Stimulated activated effector memory CD8-positive, alpha-beta T cell treated with anti-CD3 and anti-CD28 coated beads, Interleukin-12 subunit alpha, Interleukin-12 subunit beta, amount 100 ng/mL, for 72 hours (primary cell): ENCODE measurements at regions not wholly inside any gene's neighbourhood (a gene's known extent, or its start where the extent isn't known, plus 50 kb on each side); places are given as distances from the start of the nearest gene placed in this dataset.

Source experiments
- ATAC-seq: fragments of 150-1000 bp; cut with Tn5 transposase; 2 replicates; pipeline ENCODE4 v1.10.0; 2021
- DNase-seq, 2 donors: peaks; one replicate each; pipeline ENCODE4 v3.0.0; 2021 to 2022; ENCODE audit warnings: low spot score in 2 of 2
- H3K27ac Mint-ChIP-seq: one replicate; pipeline ENCODE4 v1.8.0; 2022; ENCODE audit warnings: mild to moderate bottlenecking, mixed read lengths
- H3K36me3 Mint-ChIP-seq: one replicate; pipeline ENCODE4 v1.8.0; 2022; ENCODE audit warnings: mild to moderate bottlenecking, mixed read lengths
- H3K4me1 Mint-ChIP-seq: one replicate; pipeline ENCODE4 v1.8.0; 2022; ENCODE audit warnings: mixed read lengths
- H3K4me3 Mint-ChIP-seq: one replicate; pipeline ENCODE4 v1.8.0; 2022; ENCODE audit warnings: mild to moderate bottlenecking, mixed read lengths
- H3K9me3 Mint-ChIP-seq: one replicate; pipeline ENCODE4 v1.8.0; 2022; ENCODE audit warnings: mixed read lengths

DNA sequence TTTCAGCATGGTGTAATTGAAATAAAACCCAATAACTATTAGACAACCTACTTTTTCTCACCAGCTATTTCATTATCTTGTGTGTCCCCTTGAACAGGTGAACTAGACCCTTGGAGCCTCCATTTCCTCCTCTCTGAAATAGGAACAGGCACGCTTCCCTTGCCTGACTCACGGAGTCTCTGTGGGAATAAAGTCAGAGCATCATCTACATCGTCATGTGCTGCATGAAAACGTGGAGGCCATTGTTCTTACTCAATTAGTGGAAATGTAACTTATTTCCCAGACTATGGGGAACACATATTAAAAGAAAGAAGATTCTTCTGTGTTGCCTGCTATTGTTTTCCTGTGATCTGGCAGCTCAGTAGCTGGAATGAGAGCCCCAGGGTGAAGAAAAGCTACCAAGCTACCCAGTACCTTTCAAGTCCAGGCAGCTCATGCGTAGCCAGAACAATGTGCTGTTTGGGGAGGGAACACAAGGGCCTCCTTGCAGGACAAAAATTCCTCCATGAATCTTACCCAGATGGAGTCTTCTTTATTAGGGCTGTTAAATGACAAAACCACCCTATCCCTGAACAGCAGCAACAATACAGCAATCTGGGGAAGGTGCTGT, 59.8 kb downstream of the SOX11 start:
- Mint-ChIP-seq H3K9me3 (peaks cover 25% of the 10 kb centered on the region), H3K4me1 (no peaks in the 10 kb centered on the region)

DNA sequence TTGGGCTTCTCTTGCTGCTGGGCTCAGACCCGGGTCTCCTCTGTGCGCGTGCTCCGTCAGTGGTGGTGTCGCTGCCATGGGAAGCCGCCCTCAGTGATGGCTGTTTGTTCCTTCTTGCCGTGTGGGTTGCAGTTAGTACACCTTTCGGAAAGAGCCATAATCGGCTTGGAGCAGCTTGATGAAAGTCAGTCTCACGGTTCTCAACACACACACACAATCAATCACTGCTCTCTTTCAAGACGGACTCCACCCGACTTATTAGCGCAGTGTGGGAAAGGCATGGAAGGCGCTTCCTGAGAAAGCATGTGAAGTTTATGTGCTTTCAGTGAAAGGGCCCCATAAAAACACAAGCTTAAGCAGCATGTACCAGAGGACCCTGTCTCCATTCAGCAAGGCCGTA, 64.1 kb downstream of the SOX11 start:
- no peak overlapping the region for H3K4me3 Mint-ChIP-seq
- no peaks in the 10 kb centered on the region for H3K36me3 Mint-ChIP-seq
- DNase-seq (no peak), ATAC-seq (no peak)
- H3K4me1 Mint-ChIP-seq: no peaks in the 10 kb centered on the region
- H3K27ac Mint-ChIP-seq: no peak overlapping the region
- H3K9me3 Mint-ChIP-seq: peaks cover 6% of the 10 kb centered on the region

More for the DNA sequence above, 59.8 kb downstream of the SOX11 start:
- Mint-ChIP-seq H3K36me3 (no peaks in the 10 kb centered on the region), H3K27ac (no peak overlapping the region), H3K4me3 (no peak overlapping the region)
- ATAC-seq (no peak), DNase-seq (no peak)

DNA sequence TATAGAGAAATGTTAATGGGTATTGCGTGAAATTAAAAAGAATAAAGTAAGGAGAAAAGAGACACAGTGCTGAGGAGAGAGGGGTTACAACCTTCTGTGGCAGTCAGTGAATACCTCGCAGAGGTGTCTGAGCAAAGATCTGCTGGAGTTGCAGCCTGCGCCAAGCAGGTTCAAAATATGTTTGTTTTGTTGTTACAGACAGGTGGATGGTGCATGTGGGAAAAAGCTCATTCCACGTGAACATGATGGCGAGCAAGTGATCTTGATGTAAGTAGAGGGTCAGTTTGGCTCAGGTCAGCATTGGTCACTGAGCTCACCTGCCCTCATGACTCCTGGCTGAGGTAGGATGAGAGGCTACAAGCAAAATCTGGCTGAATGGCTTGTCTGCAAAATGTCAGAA, 66.2 kb downstream of the SOX11 start:
- Mint-ChIP-seq H3K9me3 (peaks cover 10% of the 10 kb centered on the region), H3K4me1 (no peaks in the 10 kb centered on the region), H3K27ac (no peak overlapping the region), H3K36me3 (no peaks in the 10 kb centered on the region), H3K4me3 (no peak overlapping the region)
- DNase-seq (no peak), ATAC-seq (no peak)

DNA sequence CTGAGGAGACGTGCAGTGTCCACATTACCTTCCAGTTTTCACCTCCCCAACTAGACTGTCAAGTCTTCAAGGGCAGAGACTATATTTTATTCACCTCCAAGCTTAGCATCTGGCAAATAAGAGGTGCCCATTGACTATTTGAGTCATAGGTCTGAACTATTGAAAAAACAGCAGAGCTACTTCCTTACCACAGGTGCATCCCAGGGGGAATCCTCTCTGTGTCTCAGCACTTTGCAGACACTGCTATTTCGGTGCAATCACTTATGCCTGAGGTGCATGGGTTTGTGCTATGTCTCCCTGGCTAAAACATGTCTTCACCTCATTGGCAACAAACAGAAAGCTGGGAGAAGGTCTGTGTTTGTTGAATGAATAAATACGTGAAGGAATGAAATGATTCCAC, 67.8 kb downstream of the SOX11 start:
- no peak for DNase-seq
- Mint-ChIP-seq H3K36me3 (no peaks in the 10 kb centered on the region), H3K9me3 (peaks cover 12% of the 10 kb centered on the region), H3K4me3 (no peak overlapping the region), H3K4me1 (no peaks in the 10 kb centered on the region), H3K27ac (no peak overlapping the region)
- ATAC-seq: no peak

DNA sequence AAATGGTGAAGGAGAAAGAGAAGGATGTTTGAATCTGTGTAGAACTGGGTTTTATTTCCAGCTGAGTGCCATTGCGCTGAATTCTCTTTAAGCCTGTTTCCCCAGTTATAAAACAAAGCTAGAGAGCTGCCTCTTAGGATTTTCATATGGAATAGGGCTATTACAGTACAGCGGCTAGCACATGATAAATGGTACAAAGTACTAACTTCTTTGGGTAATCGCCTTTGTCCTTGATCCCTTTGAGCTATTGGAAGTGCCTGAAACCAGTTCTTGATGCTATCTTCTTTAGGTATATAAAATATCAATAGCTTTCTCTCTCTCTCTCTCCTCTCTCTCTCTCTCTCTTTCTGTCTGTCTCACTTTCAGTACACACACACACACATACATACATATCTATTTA, 71.3 kb downstream of the SOX11 start:
- Mint-ChIP-seq H3K27ac (no peak overlapping the region), H3K4me1 (no peaks in the 10 kb centered on the region), H3K9me3 (peaks cover 13% of the 10 kb centered on the region), H3K36me3 (no peaks in the 10 kb centered on the region), H3K4me3 (no peak overlapping the region)
- ATAC-seq: no peak
- DNase-seq: no peak

DNA sequence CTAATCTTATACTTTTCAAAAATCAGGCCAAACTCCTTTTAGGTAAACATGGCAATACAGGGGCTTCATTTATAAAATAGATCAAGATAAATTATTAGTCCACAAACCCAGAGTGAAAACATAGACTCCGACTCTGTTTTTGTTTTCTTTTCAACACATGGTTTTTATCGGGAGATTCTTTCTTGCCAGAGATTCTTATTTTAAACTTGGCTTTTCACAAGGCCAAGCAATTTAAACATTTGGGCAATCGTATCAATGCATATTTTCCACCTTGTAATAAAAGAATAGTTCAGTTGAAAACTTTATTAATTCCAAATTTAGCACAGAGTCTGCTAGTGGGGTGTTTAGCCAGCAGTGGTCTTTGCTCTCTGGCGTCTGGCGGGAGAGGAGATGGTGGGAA, 71.9 kb downstream of the SOX11 start:
- Mint-ChIP-seq H3K4me1 (no peaks in the 10 kb centered on the region), H3K27ac (no peak overlapping the region), H3K9me3 (peaks cover 18% of the 10 kb centered on the region), H3K4me3 (no peak overlapping the region), H3K36me3 (no peaks in the 10 kb centered on the region)
- no peak for DNase-seq
- no peak for ATAC-seq

DNA sequence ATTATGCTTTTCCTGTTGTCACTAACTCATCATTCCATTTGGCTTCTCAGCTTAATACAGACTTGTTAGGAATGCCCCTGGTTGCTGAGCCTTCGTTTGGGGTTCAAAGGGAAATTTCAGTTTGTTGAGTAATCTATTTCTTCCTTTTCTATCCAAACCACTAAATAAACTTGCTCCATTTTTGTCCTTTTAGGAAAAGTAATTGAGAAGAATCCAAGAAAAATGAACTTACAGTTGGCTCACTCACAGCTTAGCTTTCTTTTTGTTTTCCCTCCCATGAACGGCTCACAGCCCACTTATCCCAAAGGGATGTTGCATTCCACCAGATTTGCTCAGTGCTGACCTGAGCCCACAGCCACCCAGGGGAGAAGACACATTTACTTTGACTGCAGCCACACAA, 73.9 kb downstream of the SOX11 start:
- no peaks in the 10 kb centered on the region for H3K36me3 Mint-ChIP-seq
- H3K4me1 Mint-ChIP-seq: no peaks in the 10 kb centered on the region
- ATAC-seq: no peak
- peaks cover 18% of the 10 kb centered on the region for H3K9me3 Mint-ChIP-seq
- H3K4me3 Mint-ChIP-seq: no peak overlapping the region
- no peak for DNase-seq
- H3K27ac Mint-ChIP-seq: no peak overlapping the region

DNA sequence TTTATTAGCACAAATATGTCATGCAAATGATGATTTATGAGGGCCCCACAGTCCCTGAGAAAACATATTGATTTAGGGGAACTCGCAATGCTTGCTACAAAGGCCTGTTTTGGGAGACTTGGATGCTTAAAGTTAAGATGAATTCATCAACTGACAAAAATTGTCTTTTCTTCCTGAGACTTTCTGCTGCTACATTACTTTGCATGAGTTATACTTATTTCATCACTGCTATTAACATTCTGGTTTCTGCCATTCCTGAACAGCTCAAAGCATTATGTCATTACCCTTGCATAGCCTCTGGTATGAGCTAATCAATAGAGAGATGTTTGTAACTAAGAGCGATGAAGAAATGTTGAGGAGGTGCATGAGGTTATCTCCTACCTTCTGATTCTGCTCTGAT, 74.4 kb downstream of the SOX11 start:
- Mint-ChIP-seq H3K4me3 (no peak overlapping the region), H3K36me3 (no peaks in the 10 kb centered on the region), H3K27ac (no peak overlapping the region), H3K4me1 (no peaks in the 10 kb centered on the region), H3K9me3 (peaks cover 19% of the 10 kb centered on the region)
- no peak for ATAC-seq
- no peak for DNase-seq

DNA sequence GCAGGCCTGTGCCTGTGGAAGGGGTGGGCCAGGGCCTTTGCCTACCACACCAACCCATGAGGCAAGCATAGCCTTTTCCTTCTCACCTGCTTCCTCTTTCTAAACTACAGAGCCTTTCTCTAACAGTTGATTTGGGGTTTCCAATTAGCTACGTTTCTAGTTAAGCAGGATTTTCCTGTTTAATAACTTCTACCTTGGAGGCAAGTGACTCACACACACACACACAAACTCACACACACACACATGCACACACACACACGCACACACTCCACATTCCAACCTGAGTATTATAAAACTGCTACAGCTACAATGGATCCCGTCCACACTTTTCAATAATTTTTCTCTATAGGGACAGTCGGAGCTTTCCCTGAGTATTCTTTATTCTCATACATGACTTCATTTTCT, 84.9 kb downstream of the SOX11 start:
- no peak for ATAC-seq
- H3K9me3 Mint-ChIP-seq: peaks cover 4% of the 10 kb centered on the region
- H3K4me1 Mint-ChIP-seq: no peaks in the 10 kb centered on the region
- no peak overlapping the region for H3K27ac Mint-ChIP-seq
- DNase-seq: no peak
- no peak overlapping the region for H3K4me3 Mint-ChIP-seq
- no peaks in the 10 kb centered on the region for H3K36me3 Mint-ChIP-seq

DNA sequence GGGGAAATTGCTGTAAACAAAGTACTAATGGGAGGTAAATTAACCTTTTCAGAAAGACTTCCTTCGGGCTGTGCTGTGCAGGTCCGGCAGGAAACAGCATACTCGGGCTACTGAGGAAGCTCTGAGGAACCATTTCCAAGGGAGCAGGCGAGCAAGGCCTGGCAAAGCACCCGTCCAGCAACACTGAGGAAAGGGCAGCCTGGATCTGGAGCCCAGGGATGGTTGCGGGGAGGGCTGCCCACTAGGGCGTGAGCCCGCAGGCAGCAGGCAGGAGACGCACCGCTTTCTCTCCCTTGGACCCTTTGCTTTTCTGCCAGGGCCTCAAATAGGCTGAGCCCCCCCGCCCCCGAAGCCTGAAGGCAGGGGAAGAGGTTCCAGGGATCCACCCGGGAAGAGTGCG, 89.5 kb downstream of the SOX11 start:
- DNase-seq: no peak

DNA sequence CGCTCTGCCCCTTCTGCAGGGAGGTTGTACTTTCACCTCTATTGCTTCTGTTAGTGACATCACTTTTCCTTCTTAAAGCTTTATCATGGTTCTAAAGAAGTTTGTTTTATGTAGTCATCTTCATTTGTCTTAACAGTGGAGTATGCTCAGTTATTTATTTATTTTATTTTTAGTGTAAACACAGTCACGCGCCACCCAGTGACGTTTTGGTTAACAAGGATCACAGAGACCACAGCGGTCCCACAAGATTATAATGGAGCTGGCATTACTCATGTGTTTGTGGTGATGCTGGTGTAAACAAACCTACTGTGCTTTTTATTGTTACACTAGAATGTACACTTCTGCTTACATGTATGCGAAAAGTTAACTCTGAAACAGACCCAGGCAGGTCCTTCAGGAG, 89.9 kb downstream of the SOX11 start:
- Mint-ChIP-seq H3K36me3 (no peaks in the 10 kb centered on the region), H3K4me3 (no peak overlapping the region), H3K4me1 (no peaks in the 10 kb centered on the region), H3K27ac (no peak overlapping the region), H3K9me3 (peaks cover 15% of the 10 kb centered on the region)
- ATAC-seq (no peak), DNase-seq (no peak)

More for the DNA sequence above, 89.5 kb downstream of the SOX11 start:
- ATAC-seq: no peak
- H3K4me1 Mint-ChIP-seq: no peaks in the 10 kb centered on the region
- no peaks in the 10 kb centered on the region for H3K36me3 Mint-ChIP-seq
- H3K27ac Mint-ChIP-seq: no peak overlapping the region
- peaks cover 15% of the 10 kb centered on the region for H3K9me3 Mint-ChIP-seq
- no peak overlapping the region for H3K4me3 Mint-ChIP-seq

DNA sequence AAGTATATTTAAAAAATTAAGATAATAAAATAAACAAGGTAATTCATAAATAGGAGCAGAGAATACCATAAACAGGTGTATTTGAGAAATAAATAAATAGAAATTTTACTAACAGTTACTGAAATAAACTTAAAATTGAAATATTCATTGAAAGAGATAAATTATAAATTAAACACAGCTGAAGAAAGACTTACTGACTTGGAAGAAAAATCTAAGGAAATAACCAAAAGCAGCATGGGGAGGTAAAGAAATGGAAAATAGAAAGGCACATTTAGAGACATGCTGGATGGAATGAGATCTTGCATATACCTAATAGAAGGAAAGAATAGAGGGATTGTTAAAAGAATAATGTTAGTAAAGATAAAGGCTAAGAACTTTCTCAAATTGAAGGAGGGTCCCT, 96.3 kb downstream of the SOX11 start:
- H3K9me3 Mint-ChIP-seq: peaks cover 31% of the 10 kb centered on the region

DNA sequence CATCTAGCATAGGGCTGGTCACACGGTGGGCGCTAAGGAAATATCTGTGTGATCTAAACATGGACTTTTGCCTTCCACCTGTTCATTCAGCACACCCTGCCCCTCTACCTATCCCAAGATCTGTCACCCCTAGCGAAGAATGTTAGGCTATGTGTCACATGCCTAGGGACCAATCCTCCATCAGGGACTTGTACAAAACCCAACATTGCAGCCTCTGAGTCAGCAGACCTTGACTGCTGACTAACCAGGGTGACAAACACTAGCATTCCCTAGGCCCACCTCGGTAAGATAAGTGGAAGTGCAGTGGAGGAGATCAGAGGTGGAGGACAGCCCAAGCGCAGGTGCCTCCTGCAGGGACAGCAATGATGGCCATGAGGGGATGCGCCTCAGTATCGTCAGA, 99.2 kb downstream of the SOX11 start:
- ATAC-seq (no peak), DNase-seq (no peak)

More for the DNA sequence above, 96.3 kb downstream of the SOX11 start:
- Mint-ChIP-seq H3K36me3 (no peaks in the 10 kb centered on the region), H3K4me1 (no peaks in the 10 kb centered on the region), H3K4me3 (no peak overlapping the region), H3K27ac (no peak overlapping the region)
- ATAC-seq (no peak), DNase-seq (no peak)

DNA sequence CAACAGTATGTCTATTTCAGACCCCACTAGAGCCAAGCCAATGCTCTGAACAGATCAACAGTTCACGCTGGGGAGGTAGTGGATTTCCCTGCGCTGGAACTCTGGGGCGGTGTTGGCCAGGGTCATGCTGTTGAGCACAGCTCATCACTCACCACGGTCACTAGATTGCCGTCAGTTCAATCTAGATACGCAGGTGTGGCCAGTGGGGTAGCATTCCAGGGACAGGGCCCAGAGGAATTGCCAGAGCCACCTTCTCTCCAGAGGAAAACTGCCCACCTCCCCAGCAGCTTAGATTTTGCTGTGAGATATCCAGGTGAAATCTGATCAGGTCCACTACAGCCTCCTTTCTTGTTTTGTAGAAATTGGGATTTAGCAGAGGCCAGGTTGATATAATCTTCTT, 101.8 kb downstream of the SOX11 start:
- no peak for DNase-seq
- no peaks in the 10 kb centered on the region for H3K36me3 Mint-ChIP-seq
- H3K4me1 Mint-ChIP-seq: no peaks in the 10 kb centered on the region
- H3K4me3 Mint-ChIP-seq: no peak overlapping the region
- H3K27ac Mint-ChIP-seq: no peak overlapping the region
- peaks cover 16% of the 10 kb centered on the region for H3K9me3 Mint-ChIP-seq
- ATAC-seq: no peak

More for the DNA sequence above, 99.2 kb downstream of the SOX11 start:
- Mint-ChIP-seq H3K4me3 (no peak overlapping the region), H3K9me3 (peaks cover 26% of the 10 kb centered on the region), H3K4me1 (no peaks in the 10 kb centered on the region), H3K36me3 (no peaks in the 10 kb centered on the region), H3K27ac (no peak overlapping the region)

DNA sequence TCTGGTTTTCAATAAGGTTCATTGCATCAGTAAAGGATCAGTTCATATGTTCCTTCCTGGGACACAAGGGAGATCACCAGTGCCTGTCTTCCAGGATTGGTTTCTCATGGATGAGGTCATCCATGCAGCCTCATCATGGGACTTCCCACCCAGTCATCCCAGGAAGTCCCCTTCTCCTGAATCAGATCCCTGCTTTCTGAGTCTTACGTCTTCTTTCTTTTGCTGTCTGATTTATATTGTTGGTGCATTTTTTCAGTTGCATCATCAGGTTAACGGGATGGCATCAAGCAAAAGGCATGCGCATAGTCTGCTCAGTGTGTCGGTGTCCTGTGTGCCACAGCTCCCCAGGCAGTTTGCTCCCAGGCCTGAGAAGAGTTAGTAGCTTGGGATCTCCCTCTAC, 105.9 kb downstream of the SOX11 start:
- no peak overlapping the region for H3K4me3 Mint-ChIP-seq
- H3K27ac Mint-ChIP-seq: no peak overlapping the region
- H3K36me3 Mint-ChIP-seq: no peaks in the 10 kb centered on the region
- H3K4me1 Mint-ChIP-seq: no peaks in the 10 kb centered on the region
- DNase-seq: no peak
- ATAC-seq: no peak
- H3K9me3 Mint-ChIP-seq: peaks cover 19% of the 10 kb centered on the region

DNA sequence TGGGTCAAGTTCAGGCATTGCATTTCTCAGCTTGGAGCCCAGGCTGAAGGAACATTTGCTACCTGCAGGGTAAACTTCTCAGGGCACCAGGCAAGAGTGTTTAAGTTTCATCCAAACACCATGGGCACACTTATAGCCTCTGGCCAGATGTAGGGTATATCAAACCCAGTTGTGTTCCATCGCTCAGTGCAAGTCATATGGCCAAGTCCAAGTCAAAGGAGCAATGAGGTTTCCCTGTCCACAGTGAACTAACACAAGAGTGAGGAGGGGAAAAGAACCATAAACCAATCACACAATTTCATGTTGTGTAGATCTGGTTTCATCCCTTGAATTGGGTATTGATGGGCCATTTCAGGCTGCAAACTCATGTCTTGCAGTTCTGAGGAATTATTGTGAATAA, 107.2 kb downstream of the SOX11 start:
- DNase-seq: no peak
- no peak for ATAC-seq
- peaks cover 22% of the 10 kb centered on the region for H3K9me3 Mint-ChIP-seq
- H3K4me1 Mint-ChIP-seq: no peaks in the 10 kb centered on the region
- H3K27ac Mint-ChIP-seq: no peak overlapping the region
- no peak overlapping the region for H3K4me3 Mint-ChIP-seq
- H3K36me3 Mint-ChIP-seq: no peaks in the 10 kb centered on the region

DNA sequence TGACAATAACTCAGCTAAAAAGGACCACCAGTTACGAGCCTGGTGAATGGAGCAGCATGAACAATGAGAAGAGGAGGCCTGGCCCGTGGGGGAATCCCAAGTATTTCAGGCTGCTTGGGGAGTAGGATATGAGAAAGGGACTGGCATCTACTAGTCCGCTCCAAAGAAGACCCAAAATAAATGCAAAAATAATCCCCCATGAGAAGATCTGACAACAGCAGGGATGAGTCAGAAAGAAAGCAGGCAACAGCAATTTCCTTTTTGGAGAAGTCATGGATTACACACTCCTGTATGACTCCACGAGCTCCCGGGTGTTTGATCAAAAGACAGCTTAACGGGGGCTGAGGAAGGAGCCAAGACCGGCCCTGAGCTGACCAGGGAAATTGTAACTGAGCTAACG, 111.4 kb downstream of the SOX11 start:
- DNase-seq: no peak

More for the DNA sequence above, 111.4 kb downstream of the SOX11 start:
- no peaks in the 10 kb centered on the region for H3K4me1 Mint-ChIP-seq
- H3K27ac Mint-ChIP-seq: no peak overlapping the region
- H3K9me3 Mint-ChIP-seq: peaks cover 23% of the 10 kb centered on the region
- no peak overlapping the region for H3K4me3 Mint-ChIP-seq
- no peaks in the 10 kb centered on the region for H3K36me3 Mint-ChIP-seq
- ATAC-seq: no peak
